Suprapubic skin (tissue), 4 donors: ENCODE measurements at regions not wholly inside any gene's neighbourhood (a gene's known extent, or its start where the extent isn't known, plus 50 kb on each side); places are given as distances from the start of the nearest gene placed in this dataset.

Experiments used
- DNase-seq, 2 donors: peaks; one replicate each; pipeline ENCODE4 v3.0.0-alpha.2; 2019; ENCODE audit warnings: low spot score in 2 of 2
- H3K27ac ChIP-seq: fragments of 200-600 bp; sonication (generic); one replicate; pipeline ENCODE4 v1.5.1; 2019
- H3K27me3 ChIP-seq: fragments of 200-600 bp; sonication (generic); one replicate; pipeline ENCODE4 v1.5.1; 2019
- H3K36me3 ChIP-seq: fragments of 200-600 bp; sonication (generic); one replicate; pipeline ENCODE4 v1.5.1; 2019
- H3K4me1 ChIP-seq: fragments of 200-600 bp; sonication (generic); one replicate; pipeline ENCODE4 v1.5.1; 2019
- H3K4me3 ChIP-seq: fragments of 200-600 bp; sonication (generic); one replicate; pipeline ENCODE4 v1.5.1; 2019; ENCODE audit warnings: mild to moderate bottlenecking
- H3K9me3 ChIP-seq: fragments of 200-600 bp; sonication (generic); one replicate; pipeline ENCODE4 v1.5.1; 2019
- CTCF ChIP-seq, 2 donors: fragments of 200-600 bp in 1 of 2; fragments of 450-650 bp in 1 of 2; sonication (generic) in 1 of 2; IDR thresholded peaks; one replicate each; pipeline ENCODE4 v1.5.1; 2016 to 2019; ENCODE audit warnings: antibody characterized with exemption in 2 of 2, mild to moderate bottlenecking in 1 of 2, moderate library complexity in 1 of 2
- EP300 ChIP-seq: sonication (generic); formaldehyde crosslinking; IDR thresholded peaks from one replicate; pipeline ENCODE4 v1.6.1; 2017; ENCODE audit warnings: antibody characterized with exemption
- POLR2A ChIP-seq, 2 donors: fragments of 450-650 bp; IDR thresholded peaks; one replicate each; pipeline ENCODE4 v1.6.1; 2017; ENCODE audit warnings: antibody characterized with exemption in 2 of 2, mild to moderate bottlenecking in 2 of 2, moderate library complexity in 2 of 2
- POLR2AphosphoS5 ChIP-seq, 3 donors: sonication (generic); formaldehyde crosslinking; IDR thresholded peaks; one replicate each; pipeline ENCODE4 v1.6.1; 2017; ENCODE audit warnings: antibody characterized with exemption in 3 of 3
- WGBS: methylation state at CpG from one replicate; pipeline ENCODE4 v1.1.5; 2018; 5-methylcytosine and 5-hydroxymethylcytosine counted together

GRCh38 chr4:54585321-54586000 lies 72.3 kb upstream of the KIT start:
- H3K4me1 ChIP-seq = peaks cover 20% of the 10 kb centered on the region
- H3K4me3 ChIP-seq = no peak overlapping the region
- no peak overlapping the region for H3K27ac ChIP-seq
- 94% methylated on average over 8 of the region's 8 CpGs for WGBS
- H3K27me3 ChIP-seq = no peaks in the 10 kb centered on the region
- H3K36me3 ChIP-seq = no peaks in the 10 kb centered on the region
- no peak for DNase-seq
- no peak for TF ChIP-seq CTCF (IDR thresholded peaks at IDR 0.05)
- no peak for TF ChIP-seq EP300
- no peaks in the 10 kb centered on the region for H3K9me3 ChIP-seq

GRCh38 chr4:54586320-54586955 lies 71.3 kb upstream of the KIT start:
- H3K36me3 ChIP-seq = no peaks in the 10 kb centered on the region
- no peak for DNase-seq
- no peaks in the 10 kb centered on the region for H3K27me3 ChIP-seq
- WGBS = 50% methylated on average over 5 of the region's 5 CpGs
- TF ChIP-seq CTCF (IDR thresholded peaks at IDR 0.05) = no peak
- no peak for TF ChIP-seq EP300
- no peak for TF ChIP-seq POLR2A (IDR thresholded peaks at IDR 0.05)
- no peak for TF ChIP-seq POLR2AphosphoS5 (IDR thresholded peaks at IDR 0.05)
- peaks cover 20% of the 10 kb centered on the region for H3K4me1 ChIP-seq
- H3K9me3 ChIP-seq = no peaks in the 10 kb centered on the region
- no peak overlapping the region for H3K4me3 ChIP-seq
- H3K27ac ChIP-seq = no peak overlapping the region

- H3K36me3 ChIP-seq = no peaks in the 10 kb centered on the region
- H3K27ac ChIP-seq = no peak overlapping the region
- H3K4me3 ChIP-seq = no peak overlapping the region
- H3K9me3 ChIP-seq = no peaks in the 10 kb centered on the region
- no peaks in the 10 kb centered on the region for H3K27me3 ChIP-seq
- H3K4me1 ChIP-seq = peaks cover 20% of the 10 kb centered on the region
- no peak for DNase-seq
- TF ChIP-seq EP300 (no peak), CTCF (IDR thresholded peaks at IDR 0.05) (no peak), POLR2A (IDR thresholded peaks at IDR 0.05) (no peak), POLR2AphosphoS5 (IDR thresholded peaks at IDR 0.05) (no peak)
- WGBS = 71% methylated on average over 2 of the region's 2 CpGs
Measured at GRCh38 chr4:54587107-54587891, 70.5 kb upstream of the KIT start.

- no peaks in the 10 kb centered on the region for H3K36me3 ChIP-seq
- no peak overlapping the region for H3K4me3 ChIP-seq
- no peaks in the 10 kb centered on the region for H3K27me3 ChIP-seq
- DNase-seq = no peak
- WGBS = 55% methylated on average over 4 of the region's 4 CpGs
- H3K9me3 ChIP-seq = no peaks in the 10 kb centered on the region
- peaks cover 20% of the 10 kb centered on the region for H3K4me1 ChIP-seq
- no peak for TF ChIP-seq EP300
- no peak for TF ChIP-seq CTCF (IDR thresholded peaks at IDR 0.05)
- no peak for TF ChIP-seq POLR2A (IDR thresholded peaks at IDR 0.05)
- no peak for TF ChIP-seq POLR2AphosphoS5 (IDR thresholded peaks at IDR 0.05)
- H3K27ac ChIP-seq = peak overlapping the region; percentile 56
Measured at GRCh38 chr4:54588404-54588803, 69.4 kb upstream of the KIT start.

GRCh38 chr4:54589586-54589985 lies 68.2 kb upstream of the KIT start:
- Histone ChIP-seq H3K27me3 (no peaks in the 10 kb centered on the region), H3K36me3 (no peaks in the 10 kb centered on the region), H3K4me3 (no peak overlapping the region), H3K4me1 (peaks cover 20% of the 10 kb centered on the region), H3K9me3 (no peaks in the 10 kb centered on the region), H3K27ac (peak overlapping the region; percentile 24)
- no peak for DNase-seq
- 79% methylated on average over 2 of the region's 2 CpGs for WGBS
- TF ChIP-seq POLR2A (IDR thresholded peaks at IDR 0.05) = no peak
- no peak for TF ChIP-seq POLR2AphosphoS5 (IDR thresholded peaks at IDR 0.05)
- TF ChIP-seq EP300 = no peak
- no peak for TF ChIP-seq CTCF (IDR thresholded peaks at IDR 0.05)
